GM19035 (cell line): ENCODE measurements at regions not wholly inside any gene's neighbourhood (a gene's known extent, or its start where the extent isn't known, plus 50 kb on each side); places are given as distances from the start of the nearest gene placed in this dataset.
A peak's percentile ranks its signal among the peaks of the same experiment; 100 is the strongest.

Source experiments
- ATAC-seq: cut with Tn5 transposase; IDR thresholded peaks from one replicate; pipeline ENCODE4 v1.9.1; 2021; ENCODE audit not compliant: unreplicated experiment

GRCh38 chr1:96234299-96234698, 487.3 kb upstream of the PTBP2 start:
- ATAC-seq: no peak

GRCh38 chr1:96236156-96236739, 485.3 kb upstream of the PTBP2 start:
- ATAC-seq: peak; percentile 53

- no peak for ATAC-seq
Measured at GRCh38 chr1:96238426-96238825, 483.2 kb upstream of the PTBP2 start.

- ATAC-seq: no peak
Measured at GRCh38 chr1:96240438-96240837, 481.1 kb upstream of the PTBP2 start.

GRCh38 chr1:96253246-96254035, 468.1 kb upstream of the PTBP2 start:
- ATAC-seq: no peak

GRCh38 chr1:96256130-96256790, 465.3 kb upstream of the PTBP2 start:
- ATAC-seq: no peak

- no peak for ATAC-seq
Measured at GRCh38 chr1:96259399-96259798, 462.2 kb upstream of the PTBP2 start.

GRCh38 chr1:96281491-96281890, 440.1 kb upstream of the PTBP2 start:
- ATAC-seq: no peak

- ATAC-seq: no peak
Measured at GRCh38 chr1:96290033-96290432, 431.6 kb upstream of the PTBP2 start.

GRCh38 chr1:96290801-96291200, 430.8 kb upstream of the PTBP2 start:
- no peak for ATAC-seq

GRCh38 chr1:96291468-96291867, 430.1 kb upstream of the PTBP2 start:
- no peak for ATAC-seq

GRCh38 chr1:96292141-96292540, 429.4 kb upstream of the PTBP2 start:
- no peak for ATAC-seq

- ATAC-seq: no peak
Measured at GRCh38 chr1:96296991-96297390, 424.6 kb upstream of the PTBP2 start.

GRCh38 chr1:96306809-96307560, 414.6 kb upstream of the PTBP2 start:
- ATAC-seq: no peak

- ATAC-seq: no peak
Measured at GRCh38 chr1:96308314-96308713, 413.3 kb upstream of the PTBP2 start.

GRCh38 chr1:96309783-96310182, 411.8 kb upstream of the PTBP2 start:
- ATAC-seq: no peak

- ATAC-seq: no peak
Measured at GRCh38 chr1:96313216-96313615, 408.4 kb upstream of the PTBP2 start.

GRCh38 chr1:96329121-96329520, 392.5 kb upstream of the PTBP2 start:
- ATAC-seq: no peak

- no peak for ATAC-seq
Measured at GRCh38 chr1:96331596-96331995, 390.0 kb upstream of the PTBP2 start.

GRCh38 chr1:96333522-96334235, 387.9 kb upstream of the PTBP2 start:
- no peak for ATAC-seq

GRCh38 chr1:96334236-96334557, 387.4 kb upstream of the PTBP2 start:
- ATAC-seq: no peak
